GM12878 (cell line): ENCODE measurements at regions not wholly inside any gene's neighbourhood (a gene's known extent, or its start where the extent isn't known, plus 50 kb on each side); places are given as distances from the start of the nearest gene placed in this dataset.

ENCODE experiments used
- ATAC-seq: fragments of 200-7000 bp; cut with Tn5 transposase; 3 replicates; pipeline ENCODE4 v1.9.1; 2020; ENCODE audit warnings: mild to moderate bottlenecking, moderate library complexity
- BruUV-seq: library from RNA; stranded (reverse); fragments of 400-500 nt; replicated peaks from 2 replicates; lab custom pipeline; 2021; lab: Mats Ljungman, UMichigan
- CTCF ChIA-PET: fragments of 300-600 bp; sonication (Branson Sonifier 250); formaldehyde crosslinking; extraction: SDS; loops from one replicate; lab custom pipeline; 2021; ENCODE audit warnings: inconsistent platforms; lab: Yijun Ruan, JAX
- POLR2A ChIA-PET: fragments of 350-600 bp; formaldehyde crosslinking; extraction: SDS; loops from one replicate; lab custom pipeline; 2021; ENCODE audit warnings: inconsistent platforms; lab: Charles Lee
- RAD21 ChIA-PET: fragments of 300-600 bp; sonication (Branson Sonifier 250); formaldehyde crosslinking; loops from one replicate; lab custom pipeline; 2023; ENCODE audit warnings: antibody characterized with exemption; ENCODE audit not compliant: unreplicated experiment; lab: Charles Lee
- SMC1A ChIA-PET: fragments of 300-600 bp; sonication (Branson Sonifier 250); formaldehyde crosslinking; loops from one replicate; lab custom pipeline; 2023; ENCODE audit not compliant: unreplicated experiment, uncharacterized antibody; lab: Charles Lee
- DNase-seq: peaks from one replicate; pipeline ENCODE4 v3.0.0-alpha.2; 2011; ENCODE audit warnings: low read depth, low spot score
- FAIRE-seq: peaks from 3 replicates; lab custom pipeline; 2011; peaks lifted over from hg19 to GRCh38; lab: Jason Lieb, UNC
- H2AFZ ChIP-seq: 2 replicates; pipeline ENCODE4 v1.6.0; 2011; ENCODE audit warnings: low read depth, low read length, control low read depth; ENCODE audit not compliant: control insufficient read depth
- H3K27ac ChIP-seq: 2 replicates; pipeline ENCODE4 v1.5.1; 2011; ENCODE audit warnings: control low read depth; ENCODE audit not compliant: control insufficient read depth, insufficient read depth
- H3K27me3 ChIP-seq, 2 experiments: replicated peaks in 1 of 2; 2 replicates each; pipeline versions ENCODE4 v1.6.0 to v1.6.1; 2011; ENCODE audit warnings: low read length in 1 of 2; ENCODE audit not compliant: control insufficient read depth in 2 of 2, insufficient read depth in 2 of 2
- H3K36me3 ChIP-seq, 2 experiments: 2 replicates each; pipeline ENCODE4 v1.5.1; 2011; ENCODE audit warnings: low read length in 1 of 2; ENCODE audit not compliant: control insufficient read depth in 2 of 2, insufficient read depth in 2 of 2
- H3K4me1 ChIP-seq: 2 replicates; pipeline ENCODE4 v1.6.1; 2011; ENCODE audit warnings: mild to moderate bottlenecking, low read length, moderate library complexity, mixed read lengths; ENCODE audit not compliant: control insufficient read depth, insufficient read depth
- H3K4me2 ChIP-seq: 2 replicates; pipeline ENCODE4 v1.6.0; 2011; ENCODE audit warnings: control low read depth; ENCODE audit not compliant: control insufficient read depth, insufficient read depth
- H3K4me3 ChIP-seq: fragments of 200-600 bp; sonication (generic); 2 replicates; pipeline ENCODE4 v1.5.1; 2016
- H3K79me2 ChIP-seq: 2 replicates; pipeline ENCODE4 v1.6.0; 2011; ENCODE audit warnings: low read length; ENCODE audit not compliant: control insufficient read depth, insufficient read depth
- H3K9ac ChIP-seq: 2 replicates; pipeline ENCODE4 v1.8.0; 2011; ENCODE audit warnings: low read length, control low read depth, mixed read lengths; ENCODE audit not compliant: control insufficient read depth, insufficient read depth
- H3K9me3 ChIP-seq: replicated peaks from 3 replicates; pipeline ENCODE4 v1.5.1; 2011; ENCODE audit warnings: mild to moderate bottlenecking, low read length; ENCODE audit not compliant: control insufficient read depth, insufficient read depth
- H4K20me1 ChIP-seq: 2 replicates; pipeline ENCODE4 v1.6.0; 2011; ENCODE audit not compliant: control insufficient read depth, insufficient read depth
- CTCF ChIP-seq, 3 experiments: IDR thresholded peaks in 2 of 3; conservative IDR thresholded peaks in 1 of 3; 2 replicates each; pipeline ENCODE4 v1.5.1; 2011; ENCODE audit warnings: low read depth in 3 of 3, low read length in 3 of 3, mild to moderate bottlenecking in 3 of 3, control low read depth in 2 of 3, moderate library complexity in 2 of 3, inconsistent platforms in 1 of 3, mixed read lengths in 1 of 3; ENCODE audit not compliant: control insufficient read depth in 2 of 3, insufficient read depth in 1 of 3; ENCODE audit errors: extremely low read depth in 1 of 3
- EED ChIP-seq: sonication (generic); IDR thresholded peaks from 2 replicates; pipeline ENCODE4 v1.6.1; 2016; ENCODE audit warnings: antibody characterized with exemption, low read depth
- EGR1 ChIP-seq, 2 experiments: IDR thresholded peaks; 1 replicate in 1 of 2; 2 replicates in 1 of 2; pipeline ENCODE4 v1.6.1; 2011 to 2012; ENCODE audit warnings: low read depth in 2 of 2, low read length in 2 of 2, borderline replicate concordance in 1 of 2, mild to moderate bottlenecking in 1 of 2, moderate library complexity in 1 of 2
- EP300 ChIP-seq, 2 experiments: fragments of 150-350 bp in 1 of 2; IDR thresholded peaks; 2 replicates each; pipeline ENCODE4 v1.6.1; 2011 to 2012; ENCODE audit warnings: low read depth in 2 of 2, low read length in 2 of 2, borderline replicate concordance in 1 of 2, improper control_type of control experiment in 1 of 2, inconsistent platforms in 1 of 2; ENCODE audit not compliant: control insufficient read depth in 1 of 2
- FOS ChIP-seq: IDR thresholded peaks from 3 replicates; pipeline ENCODE4 v1.6.1; 2011; ENCODE audit warnings: borderline replicate concordance; ENCODE audit not compliant: insufficient read length; ENCODE audit errors: extremely low read depth
- MYC ChIP-seq: IDR thresholded peaks from 2 replicates; pipeline ENCODE4 v1.6.1; 2011; ENCODE audit warnings: mild to moderate bottlenecking, low read length, moderate library complexity, inconsistent platforms; ENCODE audit not compliant: insufficient read depth, insufficient replicate concordance, insufficient read length, severe bottlenecking
- NFYB ChIP-seq: IDR thresholded peaks from 2 replicates; pipeline ENCODE4 v1.6.1; 2011; ENCODE audit warnings: low read depth, mild to moderate bottlenecking, low read length, improper control_type of control experiment, moderate library complexity; ENCODE audit not compliant: insufficient read depth
- RELB ChIP-seq: fragments of 450-650 bp; IDR thresholded peaks from 2 replicates; pipeline ENCODE4 v1.6.1; 2017; ENCODE audit warnings: low read depth, mild to moderate bottlenecking, moderate library complexity
- RFX5 ChIP-seq: IDR thresholded peaks from 2 replicates; pipeline ENCODE4 v1.6.1; 2011; ENCODE audit warnings: low read depth, low read length, improper control_type of control experiment
- SP1 ChIP-seq: IDR thresholded peaks from one replicate; pipeline ENCODE4 v1.6.1; 2011; ENCODE audit warnings: low read depth, low read length
- SREBF1 ChIP-seq: IDR thresholded peaks from 2 replicates; pipeline ENCODE4 v1.6.1; 2012; ENCODE audit warnings: mild to moderate bottlenecking, low read length
- TBL1XR1 ChIP-seq: IDR thresholded peaks from 2 replicates; pipeline ENCODE4 v1.6.1; 2012; ENCODE audit warnings: low read depth, low read length, improper control_type of control experiment
- USF1 ChIP-seq: IDR thresholded peaks from 2 replicates; pipeline ENCODE4 v1.6.1; 2011; ENCODE audit warnings: borderline replicate concordance, low read depth, mild to moderate bottlenecking, moderate library complexity, mixed read lengths, low read length; ENCODE audit not compliant: insufficient read depth; ENCODE audit errors: extremely low read length
- USF2 ChIP-seq: IDR thresholded peaks from 2 replicates; pipeline ENCODE4 v1.6.1; 2011; ENCODE audit warnings: low read depth, low read length, improper control_type of control experiment, borderline replicate concordance
- ZSCAN29 ChIP-seq: fragments of 450-650 bp; IDR thresholded peaks from 2 replicates; pipeline ENCODE4 v1.6.1; 2017; ENCODE audit warnings: mild to moderate bottlenecking, moderate library complexity
- WGBS: methylation state at CpG from one replicate; pipeline ENCODE4 v1.1.6; 2016; ENCODE audit warnings: low lambda C conversion rate; ENCODE audit not compliant: insufficient replicate concordance, insufficient coverage; ENCODE audit errors: missing lambda C conversion rate; 5-methylcytosine and 5-hydroxymethylcytosine counted together
- in situ Hi-C: fragments of 300-500 bp; cut with MboI; formaldehyde crosslinking; loops from 9 replicates; pipeline ENCODE4 v1.14.3; 2018; ENCODE audit warnings: mixed read lengths
- intact Hi-C: fragments of 100-400 bp; cut with micrococcal nuclease; formaldehyde crosslinking; loops from one replicate; pipeline ENCODE4 v1.14.2; 2022; ENCODE audit not compliant: unreplicated experiment

GRCh38 chr2:236772220-236772837 lies 202.7 kb downstream of the ACKR3 start (continued):
- no peak for TF ChIP-seq USF2
- no peak for TF ChIP-seq EED
- TF ChIP-seq MYC: no peak
- no peak for TF ChIP-seq USF1
- no peak for TF ChIP-seq ZSCAN29
- TF ChIP-seq FOS: no peak
- no peak for TF ChIP-seq RELB

GRCh38 chr2:236773206-236773605 lies 203.6 kb downstream of the ACKR3 start:
- no peak for DNase-seq
- FAIRE-seq: no peak
- H3K4me3 ChIP-seq: no peak overlapping the region
- H3K27ac ChIP-seq: no peak overlapping the region
- BruUV-seq: no TSS peak
- no peaks in the 10 kb centered on the region for H4K20me1 ChIP-seq
- H3K36me3 ChIP-seq: no peaks in the 10 kb centered on the region
- H3K9ac ChIP-seq: no peak overlapping the region
- no peaks in the 10 kb centered on the region; a peak in 1 of 4 replicates for H3K27me3 ChIP-seq
- H2AFZ ChIP-seq: no peak overlapping the region
- no peak overlapping the region for H3K4me2 ChIP-seq
- no peaks in the 10 kb centered on the region for H3K79me2 ChIP-seq
- no peaks in the 10 kb centered on the region for H3K9me3 ChIP-seq
- ChIA-PET RAD21 (no interaction called here), SMC1A (no interaction called here), POLR2A (no interaction called here), CTCF (no interaction called here)
- no peaks in the 10 kb centered on the region for H3K4me1 ChIP-seq
- in situ Hi-C loops: no loop called here
- 7% methylated on average over 9 of the region's 9 CpGs for WGBS
- no peak for ATAC-seq
- intact Hi-C loops: no loop called here
- TF ChIP-seq NFYB: no peak
- TF ChIP-seq TBL1XR1: no peak
- no peak for TF ChIP-seq EP300 (IDR thresholded peaks at IDR 0.05; ENCODE audit: borderline replicate concordance in 1 of 2, control insufficient read depth in 1 of 2, low read depth in 2 of 2, low read length in 2 of 2)
- no peak for TF ChIP-seq RFX5
- no peak for TF ChIP-seq CTCF (IDR thresholded peaks at IDR 0.05 in 2 of 3, conservative IDR thresholded peaks at IDR 0.05 in 1 of 3; ENCODE audit: control insufficient read depth in 2 of 3, extremely low read depth in 1 of 3, insufficient read depth in 1 of 3, low read depth in 3 of 3, low read length in 3 of 3)
- TF ChIP-seq EGR1 (IDR thresholded peaks at IDR 0.05; ENCODE audit: borderline replicate concordance in 1 of 2, low read depth in 2 of 2, low read length in 2 of 2): no peak
- no peak for TF ChIP-seq SP1
- no peak for TF ChIP-seq MYC
- no peak for TF ChIP-seq SREBF1
- TF ChIP-seq USF1: no peak
